Panc1 (cell line): ENCODE measurements at regions not wholly inside any gene's neighbourhood (a gene's known extent, or its start where the extent isn't known, plus 50 kb on each side); places are given as distances from the start of the nearest gene placed in this dataset.

Experiments
- ATAC-seq: fragments of 200-7000 bp; cut with Tn5 transposase; 2 replicates; pipeline ENCODE4 v1.9.1; 2020; ENCODE audit warnings: mild to moderate bottlenecking, moderate library complexity
- BruUV-seq: library from RNA; stranded (reverse); fragments of 400-500 nt; replicated peaks from 2 replicates; lab custom pipeline; 2021; lab: Mats Ljungman, UMichigan
- CTCF ChIA-PET: fragments of 300-600 bp; sonication (Branson Sonifier 250); formaldehyde crosslinking; loops from one replicate; lab custom pipeline; 2022; ENCODE audit warnings: antibody characterized with exemption; lab: Charles Lee
- POLR2A ChIA-PET: fragments of 300-600 bp; sonication (Branson Sonifier 250); formaldehyde crosslinking; loops from one replicate; lab custom pipeline; 2022; ENCODE audit warnings: antibody characterized with exemption; lab: Charles Lee
- DNase-seq: peaks from one replicate; pipeline ENCODE4 v3.0.0-alpha.2; 2010; ENCODE audit warnings: low read depth, low spot score
- H3K27ac ChIP-seq: 2 replicates; pipeline ENCODE4 v1.5.1; 2011; ENCODE audit warnings: mild to moderate bottlenecking, low read length, inconsistent platforms
- H3K27me3 ChIP-seq: fragments of 200-500 bp; sonication (Bioruptor generic); 2 replicates; pipeline ENCODE4 v1.6.0; 2014; ENCODE audit warnings: low read length, inconsistent platforms; ENCODE audit not compliant: control insufficient read depth, insufficient read depth
- H3K36me3 ChIP-seq: fragments of 200-500 bp; sonication (Bioruptor generic); 2 replicates; pipeline ENCODE4 v1.5.1; 2014; ENCODE audit warnings: inconsistent platforms, mild to moderate bottlenecking, low read length, moderate library complexity; ENCODE audit not compliant: control insufficient read depth, insufficient read depth
- H3K4me1 ChIP-seq: 2 replicates; pipeline ENCODE4 v1.5.1; 2011; ENCODE audit warnings: inconsistent platforms, mild to moderate bottlenecking, low read length, moderate library complexity; ENCODE audit not compliant: control insufficient read depth, insufficient read depth
- H3K4me3 ChIP-seq, 2 experiments: 2 replicates each; pipeline ENCODE4 v1.5.1; 2011 to 2012; ENCODE audit warnings: low read depth in 2 of 2, low read length in 2 of 2, mild to moderate bottlenecking in 2 of 2, inconsistent platforms in 1 of 2, moderate library complexity in 1 of 2
- H3K9me3 ChIP-seq: fragments of 200-500 bp; sonication (Bioruptor generic); 2 replicates; pipeline ENCODE4 v1.5.1; 2014; ENCODE audit warnings: low read depth, mild to moderate bottlenecking, inconsistent platforms, low read length, moderate library complexity; ENCODE audit not compliant: control insufficient read depth, insufficient read depth
- POLR2AphosphoS5 ChIP-seq: IDR thresholded peaks from 2 replicates; pipeline ENCODE4 v1.6.1; 2012; ENCODE audit warnings: mild to moderate bottlenecking, low read depth, low read length, moderate library complexity
- SIN3A ChIP-seq: IDR thresholded peaks from 2 replicates; pipeline ENCODE4 v1.6.1; 2012; ENCODE audit warnings: low read depth, mild to moderate bottlenecking, low read length, moderate library complexity, borderline replicate concordance; ENCODE audit not compliant: insufficient read depth
- TCF7L2 ChIP-seq: IDR thresholded peaks from 2 replicates; pipeline ENCODE4 v1.6.1; 2011; ENCODE audit warnings: mild to moderate bottlenecking, low read depth, low read length, inconsistent platforms
- in situ Hi-C: cut with HindIII; loops from 2 replicates; pipeline ENCODE4 v1.10.0; 2016; ENCODE audit warnings: low sequenced_read_pairs, low pct_unique_long_range_greater_than_20kb
- intact Hi-C: fragments of 100-400 bp; cut with micrococcal nuclease; formaldehyde crosslinking; loops from one replicate; pipeline ENCODE4 v1.10.0; 2022; ENCODE audit not compliant: unreplicated experiment
- TF ChIP-seq, protein P1 (sequence below), 2 experiments: IDR thresholded peaks; 2 replicates each; pipeline ENCODE4 v1.6.1; 2011 to 2012; ENCODE audit warnings: low read depth in 2 of 2, control low read depth in 1 of 2, low read length in 1 of 2, mild to moderate bottlenecking in 1 of 2, moderate library complexity in 1 of 2; ENCODE audit not compliant: insufficient read depth in 1 of 2
- TF ChIP-seq, protein P2 (sequence below): fragments of 450-650 bp; IDR thresholded peaks from 2 replicates; pipeline ENCODE4 v1.5.1; 2017; ENCODE audit warnings: mild to moderate bottlenecking

DNA sequence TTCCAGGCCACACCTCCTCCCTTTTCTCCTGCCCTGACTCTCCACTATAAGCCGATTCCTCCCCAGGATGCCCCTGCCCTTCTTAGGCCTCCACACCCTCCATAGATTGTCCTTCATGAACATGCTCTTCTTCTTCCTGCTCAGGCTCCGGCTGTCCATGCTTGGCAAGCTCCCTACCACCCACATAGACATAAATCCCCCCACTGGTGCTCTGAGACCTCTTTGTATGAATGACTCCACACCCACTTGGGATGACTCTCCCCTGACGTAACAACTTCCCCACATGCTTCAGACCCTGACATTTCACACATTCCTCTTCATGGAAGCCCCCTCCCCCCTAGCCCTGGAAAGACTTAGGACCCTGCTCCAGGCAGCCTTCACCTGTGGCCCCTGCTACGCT is 542.5 kb upstream of the LARGE1 start:
- ChIA-PET CTCF (no interaction called here), POLR2A (no interaction called here)
- no peak overlapping the region for H3K4me3 ChIP-seq
- TF ChIP-seq, protein P1, sequence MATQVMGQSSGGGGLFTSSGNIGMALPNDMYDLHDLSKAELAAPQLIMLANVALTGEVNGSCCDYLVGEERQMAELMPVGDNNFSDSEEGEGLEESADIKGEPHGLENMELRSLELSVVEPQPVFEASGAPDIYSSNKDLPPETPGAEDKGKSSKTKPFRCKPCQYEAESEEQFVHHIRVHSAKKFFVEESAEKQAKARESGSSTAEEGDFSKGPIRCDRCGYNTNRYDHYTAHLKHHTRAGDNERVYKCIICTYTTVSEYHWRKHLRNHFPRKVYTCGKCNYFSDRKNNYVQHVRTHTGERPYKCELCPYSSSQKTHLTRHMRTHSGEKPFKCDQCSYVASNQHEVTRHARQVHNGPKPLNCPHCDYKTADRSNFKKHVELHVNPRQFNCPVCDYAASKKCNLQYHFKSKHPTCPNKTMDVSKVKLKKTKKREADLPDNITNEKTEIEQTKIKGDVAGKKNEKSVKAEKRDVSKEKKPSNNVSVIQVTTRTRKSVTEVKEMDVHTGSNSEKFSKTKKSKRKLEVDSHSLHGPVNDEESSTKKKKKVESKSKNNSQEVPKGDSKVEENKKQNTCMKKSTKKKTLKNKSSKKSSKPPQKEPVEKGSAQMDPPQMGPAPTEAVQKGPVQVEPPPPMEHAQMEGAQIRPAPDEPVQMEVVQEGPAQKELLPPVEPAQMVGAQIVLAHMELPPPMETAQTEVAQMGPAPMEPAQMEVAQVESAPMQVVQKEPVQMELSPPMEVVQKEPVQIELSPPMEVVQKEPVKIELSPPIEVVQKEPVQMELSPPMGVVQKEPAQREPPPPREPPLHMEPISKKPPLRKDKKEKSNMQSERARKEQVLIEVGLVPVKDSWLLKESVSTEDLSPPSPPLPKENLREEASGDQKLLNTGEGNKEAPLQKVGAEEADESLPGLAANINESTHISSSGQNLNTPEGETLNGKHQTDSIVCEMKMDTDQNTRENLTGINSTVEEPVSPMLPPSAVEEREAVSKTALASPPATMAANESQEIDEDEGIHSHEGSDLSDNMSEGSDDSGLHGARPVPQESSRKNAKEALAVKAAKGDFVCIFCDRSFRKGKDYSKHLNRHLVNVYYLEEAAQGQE (IDR thresholded peaks at IDR 0.05; ENCODE audit: insufficient read depth in 1 of 2, low read depth in 2 of 2, low read length in 1 of 2): no peak
- TF ChIP-seq POLR2AphosphoS5 (no peak), SIN3A (no peak), TCF7L2 (no peak)
- TF ChIP-seq, protein P2, sequence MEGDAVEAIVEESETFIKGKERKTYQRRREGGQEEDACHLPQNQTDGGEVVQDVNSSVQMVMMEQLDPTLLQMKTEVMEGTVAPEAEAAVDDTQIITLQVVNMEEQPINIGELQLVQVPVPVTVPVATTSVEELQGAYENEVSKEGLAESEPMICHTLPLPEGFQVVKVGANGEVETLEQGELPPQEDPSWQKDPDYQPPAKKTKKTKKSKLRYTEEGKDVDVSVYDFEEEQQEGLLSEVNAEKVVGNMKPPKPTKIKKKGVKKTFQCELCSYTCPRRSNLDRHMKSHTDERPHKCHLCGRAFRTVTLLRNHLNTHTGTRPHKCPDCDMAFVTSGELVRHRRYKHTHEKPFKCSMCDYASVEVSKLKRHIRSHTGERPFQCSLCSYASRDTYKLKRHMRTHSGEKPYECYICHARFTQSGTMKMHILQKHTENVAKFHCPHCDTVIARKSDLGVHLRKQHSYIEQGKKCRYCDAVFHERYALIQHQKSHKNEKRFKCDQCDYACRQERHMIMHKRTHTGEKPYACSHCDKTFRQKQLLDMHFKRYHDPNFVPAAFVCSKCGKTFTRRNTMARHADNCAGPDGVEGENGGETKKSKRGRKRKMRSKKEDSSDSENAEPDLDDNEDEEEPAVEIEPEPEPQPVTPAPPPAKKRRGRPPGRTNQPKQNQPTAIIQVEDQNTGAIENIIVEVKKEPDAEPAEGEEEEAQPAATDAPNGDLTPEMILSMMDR: no peak
- H3K27ac ChIP-seq: no peak overlapping the region
- DNase-seq (no peak), ATAC-seq (no peak)
- intact Hi-C loops (no loop called here), in situ Hi-C loops (no loop called here)
- no peaks in the 10 kb centered on the region for H3K27me3 ChIP-seq
- no peaks in the 10 kb centered on the region for H3K4me1 ChIP-seq
- H3K36me3 ChIP-seq: no peaks in the 10 kb centered on the region
- no peaks in the 10 kb centered on the region for H3K9me3 ChIP-seq
- BruUV-seq: no TSS peak

DNA sequence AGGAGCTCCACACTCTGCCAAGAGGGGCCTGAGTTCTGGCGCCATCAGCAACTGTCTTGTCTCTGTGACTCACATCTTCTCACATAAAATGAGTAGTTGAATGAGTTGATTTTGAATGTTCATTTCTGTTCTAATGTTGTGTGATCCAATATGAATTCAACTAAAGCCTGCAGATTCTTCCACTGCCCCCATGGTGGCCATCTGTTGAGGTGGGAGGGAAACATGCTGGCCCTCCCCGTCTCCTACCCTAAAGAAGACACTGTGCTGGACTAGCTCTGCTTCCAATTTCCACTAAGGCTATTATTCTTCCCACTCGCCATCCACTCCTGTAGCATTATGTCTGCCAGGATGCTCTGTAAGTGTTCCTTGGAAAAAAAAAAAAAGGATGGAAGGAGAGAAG is 555.6 kb upstream of the LARGE1 start:
- Histone ChIP-seq H3K4me1 (no peaks in the 10 kb centered on the region), H3K36me3 (no peaks in the 10 kb centered on the region), H3K27ac (no peak overlapping the region), H3K9me3 (no peaks in the 10 kb centered on the region), H3K27me3 (no peaks in the 10 kb centered on the region), H3K4me3 (no peak overlapping the region)
- POLR2A ChIA-PET: no interaction called here
- CTCF ChIA-PET: no interaction called here
- intact Hi-C loops: no loop called here
- TF ChIP-seq, protein P2: no peak
- TF ChIP-seq POLR2AphosphoS5 (no peak), TCF7L2 (no peak), SIN3A (no peak)
- TF ChIP-seq, protein P1 (IDR thresholded peaks at IDR 0.05; ENCODE audit: insufficient read depth in 1 of 2, low read depth in 2 of 2, low read length in 1 of 2): no peak
- DNase-seq (no peak), ATAC-seq (no peak)
- BruUV-seq: no TSS peak
- in situ Hi-C loops: no loop called here
